ENCODE measurements at regions not wholly inside any gene's neighbourhood (a gene's known extent, or its start where the extent isn't known, plus 50 kb on each side); places are given as distances from the start of the nearest gene placed in this dataset.

GRCh38 chr13:44079413-44080205, 199.9 kb downstream of the LACC1 start:
- H3K9ac ChIP-seq (ENCODE audit: low read length), result no peak overlapping the region
- H3K4me1 ChIP-seq (ENCODE audit: control insufficient read depth, low read depth, low read length), result peaks cover 33% of the 10 kb centered on the region
- no peaks in the 10 kb centered on the region for H3K9me3 ChIP-seq (ENCODE audit: control insufficient read depth, low read depth, low read length)
- H3K27me3 ChIP-seq (ENCODE audit: control insufficient read depth, insufficient read depth, low read length), result no peaks in the 10 kb centered on the region
- H3K4me3 ChIP-seq (ENCODE audit: low read length), result peak overlapping the region; percentile 25
- no peak overlapping the region for H3K27ac ChIP-seq (ENCODE audit: low read length)
- H3K36me3 ChIP-seq (ENCODE audit: control insufficient read depth, low read depth, low read length), result no peaks in the 10 kb centered on the region

GRCh38 chr13:44084146-44084545, 204.4 kb downstream of the LACC1 start:
- no peak overlapping the region for H3K9ac ChIP-seq (ENCODE audit: low read length)
- no peaks in the 10 kb centered on the region for H3K27me3 ChIP-seq (ENCODE audit: control insufficient read depth, insufficient read depth, low read length)
- H3K4me3 ChIP-seq (ENCODE audit: low read length), result no peak overlapping the region
- no peaks in the 10 kb centered on the region for H3K36me3 ChIP-seq (ENCODE audit: control insufficient read depth, low read depth, low read length)
- no peak overlapping the region for H3K27ac ChIP-seq (ENCODE audit: low read length)
- peaks cover 11% of the 10 kb centered on the region for H3K4me1 ChIP-seq (ENCODE audit: control insufficient read depth, low read depth, low read length)
- H3K9me3 ChIP-seq (ENCODE audit: control insufficient read depth, low read depth, low read length), result no peaks in the 10 kb centered on the region

GRCh38 chr13:44086389-44086788, 206.7 kb downstream of the LACC1 start:
- Histone ChIP-seq H3K27me3 (ENCODE audit: control insufficient read depth, insufficient read depth, low read length) (no peaks in the 10 kb centered on the region), H3K9ac (ENCODE audit: low read length) (no peak overlapping the region), H3K27ac (ENCODE audit: low read length) (no peak overlapping the region), H3K4me1 (ENCODE audit: control insufficient read depth, low read depth, low read length) (no peaks in the 10 kb centered on the region), H3K4me3 (ENCODE audit: low read length) (no peak overlapping the region), H3K36me3 (ENCODE audit: control insufficient read depth, low read depth, low read length) (no peaks in the 10 kb centered on the region), H3K9me3 (ENCODE audit: control insufficient read depth, low read depth, low read length) (no peaks in the 10 kb centered on the region)

GRCh38 chr13:44088411-44088810, 208.7 kb downstream of the LACC1 start:
- Histone ChIP-seq H3K9ac (ENCODE audit: low read length) (no peak overlapping the region), H3K36me3 (ENCODE audit: control insufficient read depth, low read depth, low read length) (no peaks in the 10 kb centered on the region), H3K4me1 (ENCODE audit: control insufficient read depth, low read depth, low read length) (no peaks in the 10 kb centered on the region), H3K27ac (ENCODE audit: low read length) (no peak overlapping the region), H3K27me3 (ENCODE audit: control insufficient read depth, insufficient read depth, low read length) (no peaks in the 10 kb centered on the region), H3K9me3 (ENCODE audit: control insufficient read depth, low read depth, low read length) (no peaks in the 10 kb centered on the region), H3K4me3 (ENCODE audit: low read length) (no peak overlapping the region)

GRCh38 chr13:44088991-44089413, 209.3 kb downstream of the LACC1 start:
- no peaks in the 10 kb centered on the region for H3K9me3 ChIP-seq (ENCODE audit: control insufficient read depth, low read depth, low read length)
- no peak overlapping the region for H3K9ac ChIP-seq (ENCODE audit: low read length)
- no peaks in the 10 kb centered on the region for H3K36me3 ChIP-seq (ENCODE audit: control insufficient read depth, low read depth, low read length)
- H3K4me3 ChIP-seq (ENCODE audit: low read length), result no peak overlapping the region
- no peaks in the 10 kb centered on the region for H3K27me3 ChIP-seq (ENCODE audit: control insufficient read depth, insufficient read depth, low read length)
- no peak overlapping the region for H3K27ac ChIP-seq (ENCODE audit: low read length)
- H3K4me1 ChIP-seq (ENCODE audit: control insufficient read depth, low read depth, low read length), result no peaks in the 10 kb centered on the region

- no peak overlapping the region for H3K9ac ChIP-seq (ENCODE audit: low read length)
- no peak overlapping the region for H3K27ac ChIP-seq (ENCODE audit: low read length)
- no peak overlapping the region for H3K4me3 ChIP-seq (ENCODE audit: low read length)
- H3K27me3 ChIP-seq (ENCODE audit: control insufficient read depth, insufficient read depth, low read length), result no peaks in the 10 kb centered on the region
- H3K36me3 ChIP-seq (ENCODE audit: control insufficient read depth, low read depth, low read length), result no peaks in the 10 kb centered on the region
- H3K9me3 ChIP-seq (ENCODE audit: control insufficient read depth, low read depth, low read length), result no peaks in the 10 kb centered on the region
- no peaks in the 10 kb centered on the region for H3K4me1 ChIP-seq (ENCODE audit: control insufficient read depth, low read depth, low read length)
Observed at GRCh38 chr13:44089452-44089851, 209.7 kb downstream of the LACC1 start.

GRCh38 chr13:44092078-44092970, 212.6 kb downstream of the LACC1 start:
- Histone ChIP-seq H3K27ac (ENCODE audit: low read length) (no peak overlapping the region), H3K4me1 (ENCODE audit: control insufficient read depth, low read depth, low read length) (no peaks in the 10 kb centered on the region), H3K4me3 (ENCODE audit: low read length) (no peak overlapping the region), H3K36me3 (ENCODE audit: control insufficient read depth, low read depth, low read length) (no peaks in the 10 kb centered on the region), H3K9ac (ENCODE audit: low read length) (no peak overlapping the region), H3K9me3 (ENCODE audit: control insufficient read depth, low read depth, low read length) (no peaks in the 10 kb centered on the region), H3K27me3 (ENCODE audit: control insufficient read depth, insufficient read depth, low read length) (no peaks in the 10 kb centered on the region)

- Histone ChIP-seq H3K9ac (ENCODE audit: low read length) (no peak overlapping the region), H3K27me3 (ENCODE audit: control insufficient read depth, insufficient read depth, low read length) (no peaks in the 10 kb centered on the region), H3K9me3 (ENCODE audit: control insufficient read depth, low read depth, low read length) (no peaks in the 10 kb centered on the region), H3K4me3 (ENCODE audit: low read length) (no peak overlapping the region), H3K27ac (ENCODE audit: low read length) (no peak overlapping the region), H3K4me1 (ENCODE audit: control insufficient read depth, low read depth, low read length) (no peaks in the 10 kb centered on the region), H3K36me3 (ENCODE audit: control insufficient read depth, low read depth, low read length) (no peaks in the 10 kb centered on the region)
Observed at GRCh38 chr13:44093607-44094564, 214.2 kb downstream of the LACC1 start.

- Histone ChIP-seq H3K27ac (ENCODE audit: low read length) (no peak overlapping the region), H3K9ac (ENCODE audit: low read length) (no peak overlapping the region), H3K4me3 (ENCODE audit: low read length) (no peak overlapping the region), H3K27me3 (ENCODE audit: control insufficient read depth, insufficient read depth, low read length) (no peaks in the 10 kb centered on the region), H3K36me3 (ENCODE audit: control insufficient read depth, low read depth, low read length) (no peaks in the 10 kb centered on the region), H3K4me1 (ENCODE audit: control insufficient read depth, low read depth, low read length) (no peaks in the 10 kb centered on the region), H3K9me3 (ENCODE audit: control insufficient read depth, low read depth, low read length) (peaks cover 2% of the 10 kb centered on the region)
Observed at GRCh38 chr13:44096901-44097300, 217.2 kb downstream of the LACC1 start.

GRCh38 chr13:44098559-44098958, 218.9 kb downstream of the LACC1 start:
- Histone ChIP-seq H3K27me3 (ENCODE audit: control insufficient read depth, insufficient read depth, low read length) (no peaks in the 10 kb centered on the region), H3K9ac (ENCODE audit: low read length) (no peak overlapping the region), H3K27ac (ENCODE audit: low read length) (no peak overlapping the region), H3K4me3 (ENCODE audit: low read length) (no peak overlapping the region), H3K4me1 (ENCODE audit: control insufficient read depth, low read depth, low read length) (no peaks in the 10 kb centered on the region), H3K9me3 (ENCODE audit: control insufficient read depth, low read depth, low read length) (peaks cover 6% of the 10 kb centered on the region), H3K36me3 (ENCODE audit: control insufficient read depth, low read depth, low read length) (no peaks in the 10 kb centered on the region)
